ENCODE measurements at regions not wholly inside any gene's neighbourhood (a gene's known extent, or its start where the extent isn't known, plus 50 kb on each side); places are given as distances from the start of the nearest gene placed in this dataset.

DNA sequence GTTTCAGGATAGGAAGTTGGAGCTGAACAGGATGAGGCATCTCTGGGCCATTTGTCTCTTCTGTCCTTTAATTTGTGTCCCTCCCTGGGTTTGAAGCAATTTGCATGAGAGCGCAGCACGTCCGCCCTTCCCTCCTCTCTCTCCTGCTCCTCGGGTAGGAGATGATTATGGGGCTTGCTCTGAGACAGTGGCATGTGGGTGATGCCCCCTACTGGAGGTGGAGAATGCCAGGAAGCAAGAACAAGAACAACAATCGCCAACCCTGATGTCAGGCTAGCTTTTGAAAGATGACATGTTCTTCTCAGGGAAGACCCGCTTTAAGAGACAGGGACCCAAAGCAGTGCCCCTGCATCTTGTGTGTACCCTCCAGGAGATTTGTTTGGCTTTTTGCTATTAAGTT, 63.9 kb upstream of the LOXL4 start:
- peak; percentile 38 for TF ChIP-seq CTCF (IDR thresholded peaks at IDR 0.05; ENCODE audit: low read length)
- TF ChIP-seq EZH2 (optimal IDR thresholded peaks at IDR 0.05; ENCODE audit: low read depth, low read length) = no peak
